ENCODE measurements at regions not wholly inside any gene's neighbourhood (a gene's known extent, or its start where the extent isn't known, plus 50 kb on each side); places are given as distances from the start of the nearest gene placed in this dataset.

GRCh38 chr1:187442603-187443002 is 613.9 kb downstream of the PLA2G4A start:
- no peak for DNase-seq (ENCODE audit: low spot score)

DNA sequence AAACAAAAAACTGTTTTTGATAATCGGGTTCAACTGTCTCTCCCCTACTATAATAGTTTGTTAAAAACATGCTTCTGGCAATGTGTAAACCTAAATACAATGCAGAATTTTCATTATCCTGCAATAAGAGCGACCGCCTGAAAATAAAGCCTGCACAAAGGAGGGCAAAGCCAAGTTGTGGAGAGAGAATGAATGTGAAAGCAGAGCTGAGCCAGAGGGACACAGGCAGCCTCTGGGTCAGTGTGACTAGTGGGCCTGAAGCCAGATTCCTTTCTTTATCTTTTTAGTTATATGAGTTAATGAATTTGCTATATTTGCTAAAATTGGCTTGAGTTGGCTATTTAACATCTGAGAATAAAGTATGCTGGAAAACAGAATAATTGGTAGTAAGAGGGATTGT is 615.2 kb downstream of the PLA2G4A start:
- DNase-seq (ENCODE audit: low spot score), result no peak

DNA sequence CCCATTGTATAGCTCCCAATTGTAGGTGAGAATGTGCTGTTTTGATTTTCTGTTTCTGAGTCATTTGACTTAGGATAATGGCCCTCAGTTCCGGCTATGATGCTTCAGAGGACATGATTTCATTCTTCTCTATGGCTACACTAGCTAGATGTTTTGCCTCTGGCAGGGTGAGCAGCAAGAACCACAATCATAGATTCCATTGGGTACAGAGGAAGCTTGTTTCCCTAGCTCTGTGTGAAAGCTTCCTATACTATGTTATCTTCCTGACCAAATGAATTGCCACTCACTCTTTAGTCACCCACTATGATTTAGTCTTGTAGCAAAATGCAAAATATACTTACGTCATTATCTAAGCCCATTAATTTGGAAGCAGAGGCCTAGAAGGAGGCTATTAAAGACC is 616.3 kb downstream of the PLA2G4A start:
- DNase-seq (ENCODE audit: low spot score), result no peak

GRCh38 chr1:187451238-187451637 is 622.5 kb downstream of the PLA2G4A start:
- no peak for DNase-seq (ENCODE audit: low spot score)

GRCh38 chr1:187454010-187454409 is 625.3 kb downstream of the PLA2G4A start:
- no peak for DNase-seq (ENCODE audit: low spot score)

DNA sequence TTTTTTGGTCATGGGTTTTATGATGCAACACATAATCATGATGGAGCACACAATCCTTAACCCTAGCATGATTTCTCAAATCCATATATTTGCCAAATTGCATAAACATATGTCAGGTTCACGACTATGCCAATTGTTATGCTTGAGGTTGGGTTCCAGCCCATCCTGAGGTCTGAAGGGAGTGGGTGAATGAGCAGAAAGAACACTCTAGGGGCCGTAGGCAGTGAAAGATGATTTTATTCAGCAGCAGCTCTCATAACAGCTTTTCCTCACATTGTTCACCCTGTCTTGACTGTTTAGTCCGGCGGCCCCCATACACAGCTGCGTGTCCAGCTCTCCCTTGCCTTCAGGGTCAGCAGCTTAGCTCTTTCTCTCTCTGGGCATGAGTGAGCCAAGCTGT is 627.7 kb downstream of the PLA2G4A start:
- no peak for DNase-seq (ENCODE audit: low spot score)

GRCh38 chr1:187460093-187460492 is 631.3 kb downstream of the PLA2G4A start:
- DNase-seq (ENCODE audit: low spot score), result no peak

DNA sequence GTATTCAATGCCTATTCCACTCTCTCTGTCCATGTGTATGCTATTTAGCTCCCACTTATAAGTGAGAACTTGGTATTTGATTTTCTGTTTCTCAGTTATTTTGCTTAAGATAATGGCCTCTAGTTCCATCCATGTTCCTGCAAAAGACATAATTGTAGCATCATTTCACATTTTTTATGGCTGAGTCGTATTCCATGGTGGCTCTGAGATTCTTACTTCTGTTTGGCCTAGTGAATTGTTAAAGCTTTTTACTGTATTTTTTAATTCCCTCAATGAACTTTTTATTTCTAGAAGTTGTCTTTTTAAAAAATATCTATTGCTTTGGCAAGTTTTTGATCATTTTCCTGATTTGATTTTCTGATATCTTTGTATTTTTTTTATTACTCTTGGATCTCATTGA is 635.6 kb downstream of the PLA2G4A start:
- DNase-seq (ENCODE audit: low spot score), result no peak

- no peak for DNase-seq (ENCODE audit: low spot score)
Measured at GRCh38 chr1:187465441-187465840, 636.7 kb downstream of the PLA2G4A start.

DNA sequence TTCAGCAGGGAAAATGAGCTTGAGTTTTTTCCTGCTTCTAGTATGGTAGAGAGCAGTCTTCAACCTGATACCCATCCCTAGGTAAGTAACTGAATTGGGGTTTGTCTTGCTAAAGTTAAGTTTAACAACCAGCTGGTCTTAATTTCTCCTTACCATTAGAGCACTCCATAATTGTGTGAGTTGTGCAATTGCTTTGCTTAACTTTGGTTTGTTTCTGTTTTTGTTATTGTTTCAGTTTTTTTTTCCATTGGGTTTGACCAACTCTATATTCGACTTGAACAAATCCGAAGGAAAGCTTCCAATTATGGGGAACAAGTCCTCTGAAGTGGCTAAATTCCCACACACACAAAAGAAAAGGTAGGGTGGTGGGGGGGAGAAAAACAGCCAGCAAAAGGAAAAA is 641.1 kb downstream of the PLA2G4A start:
- DNase-seq (ENCODE audit: low spot score), result no peak

DNA sequence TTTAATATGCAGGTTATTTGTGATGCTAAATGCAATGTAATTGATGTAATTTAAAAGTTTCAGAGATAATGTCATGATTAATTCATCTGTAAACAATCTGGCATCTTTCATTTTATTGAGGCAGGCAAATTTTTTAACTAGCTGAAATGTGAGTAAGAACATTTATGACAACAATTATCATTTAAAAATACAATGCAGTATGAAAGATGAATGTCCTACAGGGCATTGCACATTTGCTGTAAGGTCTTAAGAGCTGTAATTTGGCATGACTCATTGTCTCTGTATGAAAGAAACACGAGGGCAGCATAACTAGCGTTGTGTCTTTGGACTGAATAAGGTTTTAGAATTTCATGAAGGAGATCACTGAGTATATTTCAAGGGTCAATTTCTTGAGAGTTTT is 642.8 kb downstream of the PLA2G4A start:
- no peak for DNase-seq (ENCODE audit: low spot score)

DNA sequence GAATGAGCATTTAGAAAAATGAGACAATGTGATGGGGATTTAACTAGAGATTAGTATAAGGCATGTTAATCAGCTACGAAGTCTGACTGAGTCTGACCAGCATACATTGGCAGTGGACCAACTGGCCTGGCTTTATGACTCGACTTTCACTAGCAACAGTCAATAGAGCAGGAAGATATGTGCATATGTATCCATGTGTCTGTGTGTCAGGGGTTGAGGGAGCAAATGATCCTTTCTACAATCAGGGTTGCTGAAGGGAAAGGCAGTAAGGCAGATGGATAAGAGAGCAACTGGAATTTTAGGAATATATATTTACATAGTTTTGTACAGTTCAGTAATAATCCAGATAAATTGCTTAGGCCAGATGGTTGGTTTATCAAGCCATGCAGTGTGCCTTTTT is 645.6 kb downstream of the PLA2G4A start:
- no peak for DNase-seq (ENCODE audit: low spot score)

- peak; percentile 29 for DNase-seq (ENCODE audit: low spot score)
Measured at GRCh38 chr1:187476671-187477070, 647.9 kb downstream of the PLA2G4A start.

DNA sequence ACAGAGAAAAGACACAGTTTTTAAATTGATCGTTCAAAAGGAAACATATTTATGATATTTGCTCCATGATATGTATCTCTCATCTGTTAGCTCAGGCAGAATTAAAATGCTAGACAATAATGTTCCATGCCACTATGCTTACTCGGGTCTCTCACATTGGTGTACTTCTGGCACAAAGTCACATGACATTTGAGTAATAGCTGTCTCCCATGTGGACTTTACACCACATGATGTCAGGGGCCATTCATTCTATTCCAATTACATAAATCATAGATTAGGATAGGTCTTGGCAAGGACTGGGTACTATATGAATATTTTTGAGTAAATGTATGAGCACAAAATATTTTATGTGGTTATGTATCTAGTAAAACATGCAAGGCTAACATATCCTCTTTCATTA is 648.4 kb downstream of the PLA2G4A start:
- DNase-seq (ENCODE audit: low spot score), result peak; percentile 3

GRCh38 chr1:187477535-187477934 is 648.8 kb downstream of the PLA2G4A start:
- no peak for DNase-seq (ENCODE audit: low spot score)

DNA sequence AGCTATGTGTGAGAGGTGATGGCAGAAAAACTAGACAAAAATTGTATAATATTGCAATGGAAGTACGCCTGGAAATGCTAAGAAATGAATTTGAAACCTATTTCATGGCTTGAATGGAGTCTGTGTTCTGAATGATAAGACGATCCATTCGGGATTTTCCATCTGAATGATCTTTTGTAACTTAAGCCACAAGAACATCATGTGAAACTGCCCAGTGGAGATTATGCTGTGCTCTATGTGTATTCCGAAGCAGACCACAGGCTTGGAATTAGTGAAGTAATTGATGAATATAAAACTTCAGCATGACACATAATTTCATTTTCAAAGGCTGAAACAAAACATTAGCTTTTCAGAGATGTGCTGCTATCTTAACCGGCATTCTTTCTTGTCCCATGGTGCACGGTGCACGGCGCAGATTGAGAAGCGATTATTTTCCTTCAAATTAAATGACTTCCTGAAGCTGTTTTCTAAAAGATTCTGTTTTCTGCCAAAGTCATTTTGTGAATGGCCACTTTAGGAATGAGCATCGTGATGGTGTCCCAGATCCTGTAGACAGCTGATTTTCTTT is 652.9 kb downstream of the PLA2G4A start:
- DNase-seq (ENCODE audit: low spot score), result no peak

- no peak for DNase-seq (ENCODE audit: low spot score)
Measured at GRCh38 chr1:187490266-187490665, 661.5 kb downstream of the PLA2G4A start.

GRCh38 chr1:187491082-187491720 is 662.5 kb downstream of the PLA2G4A start:
- DNase-seq (ENCODE audit: low spot score), result no peak

DNA sequence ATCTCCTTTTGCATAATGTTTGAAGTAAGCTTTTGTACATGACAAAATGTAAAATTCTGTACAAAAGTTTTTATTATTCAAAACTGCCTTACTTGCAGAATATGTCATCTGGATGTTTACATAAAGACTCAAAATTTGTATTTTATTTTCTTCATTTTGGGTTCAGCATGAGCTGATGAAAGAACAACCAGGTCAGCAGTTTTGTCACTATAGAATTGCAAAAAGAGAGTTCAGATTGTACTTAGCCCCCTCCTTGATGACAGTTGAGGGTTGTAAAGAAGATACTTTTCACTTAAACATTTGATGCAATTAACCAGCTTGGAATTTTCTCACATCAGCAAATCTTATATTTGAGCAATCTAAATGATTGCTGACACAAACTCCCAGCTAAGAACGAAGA is 669.3 kb downstream of the PLA2G4A start:
- no peak for DNase-seq (ENCODE audit: low spot score)

DNA sequence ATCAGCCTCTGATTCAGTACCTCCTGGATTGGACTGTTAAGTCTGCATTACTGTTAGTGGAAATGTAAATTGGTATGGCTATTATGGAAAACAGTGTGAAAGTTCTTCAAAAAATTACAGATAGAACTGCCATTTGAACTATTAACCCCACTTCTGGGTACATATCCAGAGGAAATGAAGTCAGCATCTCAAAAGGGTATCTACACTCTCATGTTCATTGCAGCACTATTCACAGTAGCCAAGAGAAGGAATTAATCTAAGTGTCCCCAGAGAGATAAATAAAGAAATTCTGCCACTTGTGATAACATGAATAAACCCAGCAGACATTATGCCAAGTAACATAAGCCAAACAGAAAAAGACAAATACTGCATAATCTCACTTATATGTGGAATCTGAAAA is 676.0 kb downstream of the PLA2G4A start:
- DNase-seq (ENCODE audit: low spot score), result no peak

GRCh38 chr1:187509091-187509490 is 680.3 kb downstream of the PLA2G4A start:
- no peak for DNase-seq (ENCODE audit: low spot score)

DNA sequence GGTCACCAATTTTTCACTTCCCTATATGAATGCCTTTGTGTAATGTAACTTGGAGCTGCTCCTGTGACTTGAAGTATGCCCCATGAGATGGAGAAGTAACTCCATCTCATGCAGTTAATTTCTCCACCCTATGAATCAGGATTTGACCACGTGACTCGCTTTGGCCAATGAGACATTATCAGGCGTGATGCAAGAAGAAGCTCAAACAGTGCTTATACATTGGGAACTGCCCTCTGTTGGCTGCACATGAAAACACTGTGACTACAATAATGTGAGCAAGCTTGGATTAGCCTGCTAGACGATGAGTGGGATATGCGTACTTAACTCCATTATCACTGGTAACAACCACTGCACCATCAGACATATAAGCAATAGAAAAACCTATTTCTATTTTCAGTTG is 684.4 kb downstream of the PLA2G4A start:
- peak; percentile 40 for DNase-seq (ENCODE audit: low spot score)

- DNase-seq (ENCODE audit: low spot score), result no peak
Measured at GRCh38 chr1:187514110-187514509, 685.4 kb downstream of the PLA2G4A start.

DNA sequence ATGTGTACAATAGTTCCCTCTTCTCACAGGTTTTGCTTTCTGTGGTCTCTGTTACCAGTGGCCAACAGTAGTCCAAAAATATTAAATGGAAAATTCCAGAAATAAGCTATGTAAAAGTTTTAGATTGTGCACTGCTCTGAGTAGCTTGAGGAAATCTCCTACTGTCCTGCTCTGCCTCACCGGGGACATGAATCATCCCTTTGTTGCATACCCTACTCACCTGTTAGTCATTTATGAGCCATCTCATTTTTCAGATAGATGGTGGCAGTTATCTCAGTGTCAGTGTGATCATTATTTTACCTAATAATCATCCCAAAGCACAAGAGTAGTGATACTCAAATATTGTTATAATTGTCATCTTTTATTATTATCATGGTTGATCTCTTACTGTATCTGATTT is 688.1 kb downstream of the PLA2G4A start:
- no peak for DNase-seq (ENCODE audit: low spot score)
